HCT116 (cell line): ENCODE measurements at regions not wholly inside any gene's neighbourhood (a gene's known extent, or its start where the extent isn't known, plus 50 kb on each side); places are given as distances from the start of the nearest gene placed in this dataset.

Experiments used
- ATAC-seq: fragments of 200-7000 bp; cut with Tn5 transposase; 2 replicates; pipeline ENCODE4 v1.9.1; 2020; ENCODE audit warnings: mild to moderate bottlenecking, moderate library complexity
- BruUV-seq: library from RNA; stranded (reverse); fragments of 400-500 nt; replicated peaks from 2 replicates; lab custom pipeline; 2021; lab: Mats Ljungman, UMichigan
- CTCF ChIA-PET: fragments of 300-600 bp; sonication (Branson Sonifier 250); formaldehyde crosslinking; loops from one replicate; lab custom pipeline; 2021; ENCODE audit warnings: antibody characterized with exemption; lab: Charles Lee
- POLR2A ChIA-PET: fragments of 300-600, 350-600 bp; sonication (Branson Sonifier 250); formaldehyde crosslinking; loops from one replicate; lab custom pipeline; 2021; ENCODE audit warnings: antibody characterized with exemption; lab: Charles Lee
- RAD21 ChIA-PET, 2 experiments: fragments of 300-600 bp; sonication (Branson Sonifier 250); formaldehyde crosslinking; loops; one replicate each; lab custom pipeline; 2023; ENCODE audit warnings: low total read pairs in 2 of 2; ENCODE audit not compliant: uncharacterized antibody in 2 of 2, unreplicated experiment in 2 of 2, low non-redundant PET in 1 of 2; lab: Charles Lee
- DNase-seq: peaks from one replicate; pipeline ENCODE4 v3.0.0-alpha.2; 2010; ENCODE audit warnings: low read depth, low spot score
- H2AFZ ChIP-seq: fragments of 200-600 bp; shearing (Covaris generic), sonication (generic); 2 replicates; pipeline ENCODE4 v1.6.1; 2017; ENCODE audit warnings: low read depth, mixed run types, mixed read lengths, antibody characterized with exemption, low read length; ENCODE audit not compliant: poor library complexity, severe bottlenecking
- H3K27ac ChIP-seq: 2 replicates; pipeline ENCODE4 v1.5.1; 2012; ENCODE audit warnings: low read depth, low read length
- H3K27me3 ChIP-seq: fragments of 200-600 bp; sonication (generic); 2 replicates; pipeline ENCODE4 v1.6.1; 2016; ENCODE audit warnings: mixed run types, low read length, mixed read lengths; ENCODE audit not compliant: insufficient read depth
- H3K36me3 ChIP-seq, 2 experiments: fragments of 200-500 bp in 1 of 2; fragments of 200-600 bp in 1 of 2; sonication (Bioruptor generic) in 1 of 2; sonication (generic) in 1 of 2; 2 replicates each; pipeline versions ENCODE4 v1.5.1 to v1.6.1; 2014 to 2016; ENCODE audit warnings: low read length in 2 of 2, inconsistent platforms in 1 of 2, mixed read lengths in 1 of 2, mixed run types in 1 of 2; ENCODE audit not compliant: insufficient read depth in 2 of 2, control insufficient read depth in 1 of 2
- H3K4me1 ChIP-seq, 2 experiments: fragments of 200-600 bp in 1 of 2; sonication (generic) in 1 of 2; 2 replicates each; pipeline versions ENCODE4 v1.5.1 to v1.6.1; 2012 to 2017; ENCODE audit warnings: low read length in 2 of 2, inconsistent platforms in 1 of 2, mild to moderate bottlenecking in 1 of 2, mixed read lengths in 1 of 2, mixed run types in 1 of 2, moderate library complexity in 1 of 2; ENCODE audit not compliant: insufficient read depth in 2 of 2, control insufficient read depth in 1 of 2
- H3K4me2 ChIP-seq: fragments of 200-600 bp; sonication (generic); 2 replicates; pipeline ENCODE4 v1.6.1; 2017; ENCODE audit warnings: mixed run types, low read length, mixed read lengths
- H3K4me3 ChIP-seq, 2 experiments: fragments of 200-600 bp in 1 of 2; sonication (generic) in 1 of 2; replicated peaks in 1 of 2; 2 replicates each; pipeline ENCODE4 v1.5.1; 2011 to 2016; ENCODE audit warnings: low read length in 2 of 2, control low read depth in 1 of 2, low read depth in 1 of 2, mild to moderate bottlenecking in 1 of 2, mixed read lengths in 1 of 2, mixed run types in 1 of 2
- H3K79me2 ChIP-seq: fragments of 200-600 bp; sonication (generic); 2 replicates; pipeline ENCODE4 v1.6.1; 2017; ENCODE audit warnings: mild to moderate bottlenecking, mixed run types, low read length, moderate library complexity, mixed read lengths; ENCODE audit not compliant: insufficient read depth
- H3K9ac ChIP-seq: fragments of 200-600 bp; sonication (generic); 2 replicates; pipeline ENCODE4 v1.6.1; 2016; ENCODE audit warnings: low read length, mixed read lengths
- H3K9me2 ChIP-seq: fragments of 200-600 bp; sonication (generic), shearing (Covaris generic); 2 replicates; pipeline ENCODE4 v1.6.1; 2017; ENCODE audit warnings: mixed run types, mild to moderate bottlenecking, moderate library complexity; ENCODE audit not compliant: insufficient read depth
- H3K9me3 ChIP-seq, 2 experiments: fragments of 200-500 bp in 1 of 2; fragments of 200-600 bp in 1 of 2; sonication (Bioruptor generic) in 1 of 2; sonication (generic) in 1 of 2; 2 replicates each; pipeline ENCODE4 v1.6.1; 2014 to 2017; ENCODE audit warnings: low read length in 2 of 2, mixed read lengths in 2 of 2, inconsistent platforms in 1 of 2, low read depth in 1 of 2, mild to moderate bottlenecking in 1 of 2, mixed run types in 1 of 2, moderate library complexity in 1 of 2; ENCODE audit not compliant: control insufficient read depth in 1 of 2, insufficient read depth in 1 of 2
- H4K20me1 ChIP-seq: fragments of 200-600 bp; sonication (generic), shearing (Covaris generic); 2 replicates; pipeline ENCODE4 v1.6.1; 2017; ENCODE audit warnings: mixed run types, mild to moderate bottlenecking, moderate library complexity; ENCODE audit not compliant: insufficient read depth
- CBX3 ChIP-seq: IDR thresholded peaks from 2 replicates; pipeline ENCODE4 v1.6.1; 2012; ENCODE audit warnings: low read depth
- CTCF ChIP-seq, 3 experiments: fragments of 200-600 bp in 1 of 3; sonication (generic) in 1 of 3; IDR thresholded peaks in 2 of 3; conservative IDR thresholded peaks in 1 of 3; 2 replicates each; pipeline ENCODE4 v1.5.1; 2012 to 2017; ENCODE audit warnings: low read depth in 2 of 3, low read length in 2 of 3, antibody characterized with exemption in 1 of 3, borderline replicate concordance in 1 of 3, control low read depth in 1 of 3, mild to moderate bottlenecking in 1 of 3, mixed read lengths in 1 of 3, mixed run types in 1 of 3, moderate library complexity in 1 of 3; ENCODE audit not compliant: insufficient read depth in 1 of 3
- MAX ChIP-seq: IDR thresholded peaks from 2 replicates; pipeline ENCODE4 v1.6.1; 2012
- RAD21 ChIP-seq: IDR thresholded peaks from 2 replicates; pipeline ENCODE4 v1.6.1; 2012; ENCODE audit warnings: low read depth, mild to moderate bottlenecking
- SRF ChIP-seq: IDR thresholded peaks from 2 replicates; pipeline ENCODE4 v1.6.1; 2012; ENCODE audit warnings: low read depth
- ZBTB33 ChIP-seq: IDR thresholded peaks from 2 replicates; pipeline ENCODE4 v1.6.1; 2011; ENCODE audit warnings: mild to moderate bottlenecking, low read length, moderate library complexity; ENCODE audit not compliant: insufficient replicate concordance; ENCODE audit errors: extremely low read depth
- intact Hi-C: fragments of 100-400 bp; cut with micrococcal nuclease; formaldehyde crosslinking; loops from 2 replicates; pipeline ENCODE4 v1.10.0; 2022

- no peaks in the 10 kb centered on the region for H3K9me2 ChIP-seq
- no peaks in the 10 kb centered on the region for H3K36me3 ChIP-seq
- no peak for DNase-seq
- no peak overlapping the region for H3K9ac ChIP-seq
- ChIA-PET RAD21 (interaction anchor here (0.6 to 2.2 kb wide), 17 partner anchors 85 to 579 kb away, joined by 3 to 17 read pairs (median 4); partner anchors contain the start of gene DNAJB5 (in 1 of the 2)), POLR2A (interaction anchor here (0.6 to 1.5 kb wide), 3 partner anchors 95 to 171 kb away, joined by 3 to 9 read pairs (median 5); no protein-coding TSS in a partner anchor), CTCF (interaction anchor here (0.6 to 3.9 kb wide), 28 partner anchors 9 to 696 kb away, joined by 3 to 86 read pairs (median 10); partner anchors contain the start of genes ATOSB, DNAJB5, FANCG and PIGO)
- peaks cover 55% of the 10 kb centered on the region for H3K27me3 ChIP-seq
- H3K4me3 ChIP-seq, result no peak overlapping the region
- H4K20me1 ChIP-seq, result no peaks in the 10 kb centered on the region; the same call in 1 of the 2 replicates
- H3K4me1 ChIP-seq, result no peaks in the 10 kb centered on the region
- no peaks in the 10 kb centered on the region for H3K79me2 ChIP-seq
- no peaks in the 10 kb centered on the region for H3K9me3 ChIP-seq
- no peak for TF ChIP-seq MAX
- no peak for TF ChIP-seq SRF
- TF ChIP-seq CBX3, result no peak
- intact Hi-C loops, result loop anchor here (1.0 to 10.0 kb wide), 5 partner anchors 86 to 656 kb away; partner anchors contain the start of gene PIGO
- H3K4me2 ChIP-seq, result no peak overlapping the region
- no peak for ATAC-seq
- no peak overlapping the region for H3K27ac ChIP-seq
- BruUV-seq, result no TSS peak
- no peak overlapping the region for H2AFZ ChIP-seq
Measured at GRCh38 chr9:34898846-34899245, 59.2 kb upstream of the PHF24 start.

GRCh38 chr9:34896112-34896511 lies 62.0 kb upstream of the PHF24 start:
- H3K27ac ChIP-seq, result no peak overlapping the region
- H3K4me2 ChIP-seq, result no peak overlapping the region
- no peak overlapping the region for H3K9ac ChIP-seq
- H4K20me1 ChIP-seq, result no peaks in the 10 kb centered on the region
- peaks cover 71% of the 10 kb centered on the region for H3K27me3 ChIP-seq
- no peaks in the 10 kb centered on the region for H3K36me3 ChIP-seq
- POLR2A ChIA-PET, result no interaction called here
- ATAC-seq, result no peak
- intact Hi-C loops, result loop anchor here (10.0 kb wide), 1 partner anchor 659 kb away; no protein-coding TSS in a partner anchor
- no peaks in the 10 kb centered on the region for H3K9me3 ChIP-seq
- no peaks in the 10 kb centered on the region for H3K4me1 ChIP-seq
- H3K4me3 ChIP-seq, result no peak overlapping the region
- no peaks in the 10 kb centered on the region for H3K79me2 ChIP-seq
- no peaks in the 10 kb centered on the region for H3K9me2 ChIP-seq
- no peak for DNase-seq
- peak; percentile 16; the same call in 1 of the 2 replicates for TF ChIP-seq RAD21
- peak in 2 of 3 experiments; percentile 28 to 31; a peak in 3 of 6 replicates for TF ChIP-seq CTCF (IDR thresholded peaks at IDR 0.05 in 2 of 3, conservative IDR thresholded peaks at IDR 0.05 in 1 of 3; ENCODE audit: borderline replicate concordance in 1 of 3, insufficient read depth in 1 of 3, low read depth in 2 of 3, low read length in 2 of 3)
- no peak for TF ChIP-seq MAX
- TF ChIP-seq ZBTB33, result no peak
- RAD21 ChIA-PET, result no interaction called here
- CTCF ChIA-PET, result interaction anchor here (0.7 to 2.0 kb wide), 4 partner anchors 33 to 194 kb away, joined by 4 to 6 read pairs (median 4); no protein-coding TSS in a partner anchor
- H2AFZ ChIP-seq, result no peak overlapping the region
- no TSS peak for BruUV-seq
